K562 (cell line): ENCODE measurements at regions not wholly inside any gene's neighbourhood (a gene's known extent, or its start where the extent isn't known, plus 50 kb on each side); places are given as distances from the start of the nearest gene placed in this dataset.

Experiments
- CAMTA2 ChIP-seq: fragments of 250-450 bp; sonication (Bioruptor Pico); conservative IDR thresholded peaks from 2 replicates; pipeline ENCODE4 v1.5.1; 2022
- CCAR2 ChIP-seq: fragments of 200-400 bp; formaldehyde crosslinking; IDR thresholded peaks from 2 replicates; pipeline ENCODE4 v1.6.1; 2017; ENCODE audit warnings: mild to moderate bottlenecking, low read depth, low read length
- JUN ChIP-seq, 2 experiments: sonication (generic) in 1 of 2; formaldehyde crosslinking in 1 of 2; IDR thresholded peaks; 2 replicates each; pipeline versions ENCODE4 v1.6.1 to v1.8.0; 2012 to 2022; ENCODE audit warnings: borderline replicate concordance in 2 of 2, mild to moderate bottlenecking in 2 of 2, improper control_type of control experiment in 1 of 2, low read depth in 1 of 2, low read length in 1 of 2, missing genetic modification reagents in 1 of 2
- KLF1 ChIP-seq: fragments of 450-650 bp; IDR thresholded peaks from 2 replicates; pipeline ENCODE4 v1.6.1; 2016; ENCODE audit warnings: missing genetic modification characterization, missing compliant biosample characterization
- KLF16 ChIP-seq: IDR thresholded peaks from 2 replicates; pipeline ENCODE4 v1.6.1; 2016; ENCODE audit warnings: antibody characterized with exemption
- MIER1 ChIP-seq: fragments of 450-650 bp; IDR thresholded peaks from 2 replicates; pipeline ENCODE4 v1.6.1; 2016; ENCODE audit warnings: antibody characterized with exemption, mild to moderate bottlenecking, low read depth
- OTX1 ChIP-seq: fragments of 450-650 bp; formaldehyde crosslinking; IDR thresholded peaks from 2 replicates; pipeline ENCODE4 v1.4.0; 2022; ENCODE audit warnings: mild to moderate bottlenecking
- SMARCA4 ChIP-seq: fragments of 450-650 bp; IDR thresholded peaks from 2 replicates; pipeline ENCODE4 v1.6.1; 2016
- ZNF175 ChIP-seq: fragments of 200-800 bp; sonication (Bioruptor generic); IDR thresholded peaks from 2 replicates; pipeline ENCODE4 v1.6.1; 2016; ENCODE audit warnings: low read depth, mild to moderate bottlenecking, missing genetic modification characterization, missing compliant biosample characterization
- TF ChIP-seq, protein P1 (sequence below): fragments of 250-450 bp; sonication (Bioruptor Pico); IDR thresholded peaks from 2 replicates; pipeline ENCODE4 v1.4.0; 2020
- TF ChIP-seq, protein P2 (sequence below): fragments of 250-450 bp; sonication (Bioruptor Pico); IDR thresholded peaks from 2 replicates; pipeline ENCODE4 v1.5.0; 2020; ENCODE audit warnings: mild to moderate bottlenecking, borderline replicate concordance
- TF ChIP-seq, protein P3 (sequence below): fragments of 450-650 bp; IDR thresholded peaks from 2 replicates; pipeline ENCODE4 v1.6.1; 2016; ENCODE audit warnings: antibody characterized with exemption
- TF ChIP-seq, protein P4 (sequence below): fragments of 250-450 bp; sonication (Bioruptor Pico); IDR thresholded peaks from 2 replicates; pipeline ENCODE4 v1.8.0; 2022; ENCODE audit warnings: moderate library complexity, mild to moderate bottlenecking, inconsistent platforms
- TF ChIP-seq, protein P5 (sequence below): fragments of 450-650 bp; conservative IDR thresholded peaks from 2 replicates; pipeline ENCODE4 v1.6.1; 2016; ENCODE audit warnings: missing genetic modification characterization, low read depth, mild to moderate bottlenecking, control low read depth, missing compliant biosample characterization

DNA sequence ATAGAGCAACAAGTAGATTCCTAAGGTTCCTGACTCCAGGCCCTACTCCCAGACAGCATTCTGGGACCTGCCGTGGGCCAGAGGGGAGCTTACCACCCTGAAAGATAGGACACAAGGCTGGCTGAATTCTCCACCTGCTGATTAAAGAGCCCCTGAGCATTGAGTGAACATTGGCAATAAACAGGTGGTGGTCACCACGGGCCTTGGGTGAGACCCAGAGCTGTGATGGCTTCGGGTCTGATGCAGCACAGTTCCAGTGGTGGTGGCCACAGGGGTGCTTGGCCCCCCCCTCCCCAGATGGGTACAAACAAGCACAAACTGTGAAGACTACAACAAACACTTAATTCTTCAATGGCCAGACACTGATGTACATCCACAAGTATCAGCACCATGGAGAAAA lies 444.6 kb downstream of the GASK1B start (continued):
- TF ChIP-seq, protein P1, sequence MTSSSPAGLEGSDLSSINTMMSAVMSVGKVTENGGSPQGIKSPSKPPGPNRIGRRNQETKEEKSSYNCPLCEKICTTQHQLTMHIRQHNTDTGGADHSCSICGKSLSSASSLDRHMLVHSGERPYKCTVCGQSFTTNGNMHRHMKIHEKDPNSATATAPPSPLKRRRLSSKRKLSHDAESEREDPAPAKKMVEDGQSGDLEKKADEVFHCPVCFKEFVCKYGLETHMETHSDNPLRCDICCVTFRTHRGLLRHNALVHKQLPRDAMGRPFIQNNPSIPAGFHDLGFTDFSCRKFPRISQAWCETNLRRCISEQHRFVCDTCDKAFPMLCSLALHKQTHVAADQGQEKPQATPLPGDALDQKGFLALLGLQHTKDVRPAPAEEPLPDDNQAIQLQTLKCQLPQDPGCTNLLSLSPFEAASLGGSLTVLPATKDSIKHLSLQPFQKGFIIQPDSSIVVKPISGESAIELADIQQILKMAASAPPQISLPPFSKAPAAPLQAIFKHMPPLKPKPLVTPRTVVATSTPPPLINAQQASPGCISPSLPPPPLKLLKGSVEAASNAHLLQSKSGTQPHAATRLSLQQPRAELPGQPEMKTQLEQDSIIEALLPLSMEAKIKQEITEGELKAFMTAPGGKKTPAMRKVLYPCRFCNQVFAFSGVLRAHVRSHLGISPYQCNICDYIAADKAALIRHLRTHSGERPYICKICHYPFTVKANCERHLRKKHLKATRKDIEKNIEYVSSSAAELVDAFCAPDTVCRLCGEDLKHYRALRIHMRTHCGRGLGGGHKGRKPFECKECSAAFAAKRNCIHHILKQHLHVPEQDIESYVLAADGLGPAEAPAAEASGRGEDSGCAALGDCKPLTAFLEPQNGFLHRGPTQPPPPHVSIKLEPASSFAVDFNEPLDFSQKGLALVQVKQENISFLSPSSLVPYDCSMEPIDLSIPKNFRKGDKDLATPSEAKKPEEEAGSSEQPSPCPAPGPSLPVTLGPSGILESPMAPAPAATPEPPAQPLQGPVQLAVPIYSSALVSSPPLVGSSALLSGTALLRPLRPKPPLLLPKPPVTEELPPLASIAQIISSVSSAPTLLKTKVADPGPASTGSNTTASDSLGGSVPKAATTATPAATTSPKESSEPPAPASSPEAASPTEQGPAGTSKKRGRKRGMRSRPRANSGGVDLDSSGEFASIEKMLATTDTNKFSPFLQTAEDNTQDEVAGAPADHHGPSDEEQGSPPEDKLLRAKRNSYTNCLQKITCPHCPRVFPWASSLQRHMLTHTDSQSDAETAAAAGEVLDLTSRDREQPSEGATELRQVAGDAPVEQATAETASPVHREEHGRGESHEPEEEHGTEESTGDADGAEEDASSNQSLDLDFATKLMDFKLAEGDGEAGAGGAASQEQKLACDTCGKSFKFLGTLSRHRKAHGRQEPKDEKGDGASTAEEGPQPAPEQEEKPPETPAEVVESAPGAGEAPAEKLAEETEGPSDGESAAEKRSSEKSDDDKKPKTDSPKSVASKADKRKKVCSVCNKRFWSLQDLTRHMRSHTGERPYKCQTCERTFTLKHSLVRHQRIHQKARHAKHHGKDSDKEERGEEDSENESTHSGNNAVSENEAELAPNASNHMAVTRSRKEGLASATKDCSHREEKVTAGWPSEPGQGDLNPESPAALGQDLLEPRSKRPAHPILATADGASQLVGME (CRISPR knock-in tag): no peak
- TF ChIP-seq, protein P2, sequence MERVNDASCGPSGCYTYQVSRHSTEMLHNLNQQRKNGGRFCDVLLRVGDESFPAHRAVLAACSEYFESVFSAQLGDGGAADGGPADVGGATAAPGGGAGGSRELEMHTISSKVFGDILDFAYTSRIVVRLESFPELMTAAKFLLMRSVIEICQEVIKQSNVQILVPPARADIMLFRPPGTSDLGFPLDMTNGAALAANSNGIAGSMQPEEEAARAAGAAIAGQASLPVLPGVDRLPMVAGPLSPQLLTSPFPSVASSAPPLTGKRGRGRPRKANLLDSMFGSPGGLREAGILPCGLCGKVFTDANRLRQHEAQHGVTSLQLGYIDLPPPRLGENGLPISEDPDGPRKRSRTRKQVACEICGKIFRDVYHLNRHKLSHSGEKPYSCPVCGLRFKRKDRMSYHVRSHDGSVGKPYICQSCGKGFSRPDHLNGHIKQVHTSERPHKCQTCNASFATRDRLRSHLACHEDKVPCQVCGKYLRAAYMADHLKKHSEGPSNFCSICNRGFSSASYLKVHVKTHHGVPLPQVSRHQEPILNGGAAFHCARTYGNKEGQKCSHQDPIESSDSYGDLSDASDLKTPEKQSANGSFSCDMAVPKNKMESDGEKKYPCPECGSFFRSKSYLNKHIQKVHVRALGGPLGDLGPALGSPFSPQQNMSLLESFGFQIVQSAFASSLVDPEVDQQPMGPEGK (CRISPR knock-in tag): no peak
- TF ChIP-seq, protein P3, sequence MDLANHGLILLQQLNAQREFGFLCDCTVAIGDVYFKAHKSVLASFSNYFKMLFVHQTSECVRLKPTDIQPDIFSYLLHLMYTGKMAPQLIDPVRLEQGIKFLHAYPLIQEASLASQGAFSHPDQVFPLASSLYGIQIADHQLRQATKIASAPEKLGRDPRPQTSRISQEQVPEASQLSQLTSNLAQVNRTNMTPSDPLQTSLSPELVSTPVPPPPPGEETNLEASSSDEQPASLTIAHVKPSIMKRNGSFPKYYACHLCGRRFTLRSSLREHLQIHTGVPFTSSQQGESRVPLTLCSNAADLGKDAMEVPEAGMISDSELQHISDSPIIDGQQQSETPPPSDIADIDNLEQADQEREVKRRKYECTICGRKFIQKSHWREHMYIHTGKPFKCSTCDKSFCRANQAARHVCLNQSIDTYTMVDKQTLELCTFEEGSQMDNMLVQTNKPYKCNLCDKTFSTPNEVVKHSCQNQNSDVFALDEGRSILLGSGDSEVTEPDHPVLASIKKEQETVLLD: no peak
- TF ChIP-seq CAMTA2: no peak
- TF ChIP-seq OTX1 (CRISPR knock-in tag): no peak
- TF ChIP-seq CCAR2: no peak
- TF ChIP-seq MIER1: no peak
- no peak for TF ChIP-seq KLF1 (tag)
- TF ChIP-seq, protein P4, sequence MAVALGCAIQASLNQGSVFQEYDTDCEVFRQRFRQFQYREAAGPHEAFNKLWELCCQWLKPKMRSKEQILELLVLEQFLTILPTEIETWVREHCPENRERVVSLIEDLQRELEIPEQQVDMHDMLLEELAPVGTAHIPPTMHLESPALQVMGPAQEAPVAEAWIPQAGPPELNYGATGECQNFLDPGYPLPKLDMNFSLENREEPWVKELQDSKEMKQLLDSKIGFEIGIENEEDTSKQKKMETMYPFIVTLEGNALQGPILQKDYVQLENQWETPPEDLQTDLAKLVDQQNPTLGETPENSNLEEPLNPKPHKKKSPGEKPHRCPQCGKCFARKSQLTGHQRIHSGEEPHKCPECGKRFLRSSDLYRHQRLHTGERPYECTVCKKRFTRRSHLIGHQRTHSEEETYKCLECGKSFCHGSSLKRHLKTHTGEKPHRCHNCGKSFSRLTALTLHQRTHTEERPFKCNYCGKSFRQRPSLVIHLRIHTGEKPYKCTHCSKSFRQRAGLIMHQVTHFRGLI: no peak
- no peak for TF ChIP-seq KLF16
- TF ChIP-seq ZNF175 (CRISPR knock-in tag): no peak
- TF ChIP-seq, protein P5, sequence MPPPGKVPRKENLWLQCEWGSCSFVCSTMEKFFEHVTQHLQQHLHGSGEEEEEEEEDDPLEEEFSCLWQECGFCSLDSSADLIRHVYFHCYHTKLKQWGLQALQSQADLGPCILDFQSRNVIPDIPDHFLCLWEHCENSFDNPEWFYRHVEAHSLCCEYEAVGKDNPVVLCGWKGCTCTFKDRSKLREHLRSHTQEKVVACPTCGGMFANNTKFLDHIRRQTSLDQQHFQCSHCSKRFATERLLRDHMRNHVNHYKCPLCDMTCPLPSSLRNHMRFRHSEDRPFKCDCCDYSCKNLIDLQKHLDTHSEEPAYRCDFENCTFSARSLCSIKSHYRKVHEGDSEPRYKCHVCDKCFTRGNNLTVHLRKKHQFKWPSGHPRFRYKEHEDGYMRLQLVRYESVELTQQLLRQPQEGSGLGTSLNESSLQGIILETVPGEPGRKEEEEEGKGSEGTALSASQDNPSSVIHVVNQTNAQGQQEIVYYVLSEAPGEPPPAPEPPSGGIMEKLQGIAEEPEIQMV (tag): no peak
- no peak for TF ChIP-seq SMARCA4
- no peak for TF ChIP-seq JUN (IDR thresholded peaks at IDR 0.05; ENCODE audit: borderline replicate concordance, low read depth, low read length)
- no peak for TF ChIP-seq JUN (CRISPR knock-in tag; IDR thresholded peaks at IDR 0.05; ENCODE audit: borderline replicate concordance)
- TF ChIP-seq, all 486 proteins: peak for 0
